Thoracic aorta (tissue), 2 donors: ENCODE measurements at regions not wholly inside any gene's neighbourhood (a gene's known extent, or its start where the extent isn't known, plus 50 kb on each side); places are given as distances from the start of the nearest gene placed in this dataset.

Source experiments
- ATAC-seq: fragments of 150-250 bp; one replicate; pipeline ENCODE4 v1.8.0; 2017; ENCODE audit warnings: low read depth; ENCODE audit not compliant: insufficient number of reproducible peaks, low FRiP score
- DNase-seq: peaks from one replicate; pipeline ENCODE4 v3.0.0-alpha.2; 2020; ENCODE audit warnings: low spot score
- H3K27ac ChIP-seq, 2 donors: fragments of 200-600 bp; sonication (generic); 1 replicate in 1 of 2; 2 replicates in 1 of 2; pipeline ENCODE4 v1.5.1; 2016; ENCODE audit warnings: mild to moderate bottlenecking in 2 of 2, moderate library complexity in 2 of 2
- H3K27me3 ChIP-seq: fragments of 200-600 bp; sonication (generic); replicated peaks from 2 replicates; pipeline ENCODE4 v1.6.0; 2016; ENCODE audit warnings: mild to moderate bottlenecking; ENCODE audit not compliant: insufficient read depth
- H3K36me3 ChIP-seq: fragments of 200-600 bp; sonication (generic); one replicate; pipeline ENCODE4 v1.5.1; 2016
- H3K4me1 ChIP-seq, 2 donors: fragments of 200-600 bp; sonication (generic); 1 replicate in 1 of 2; 2 replicates in 1 of 2; pipeline versions ENCODE4 v1.5.1 to v1.6.0; 2016; ENCODE audit warnings: low read depth in 2 of 2, mild to moderate bottlenecking in 1 of 2; ENCODE audit not compliant: control insufficient read depth in 1 of 2
- H3K4me3 ChIP-seq: fragments of 200-600 bp; sonication (generic); 2 replicates; pipeline ENCODE4 v1.5.1; 2016; ENCODE audit warnings: mild to moderate bottlenecking
- H3K9me3 ChIP-seq: fragments of 200-600 bp; sonication (generic); 2 replicates; pipeline ENCODE4 v1.5.1; 2016
- CTCF ChIP-seq: fragments of 200-600 bp; sonication (generic); IDR thresholded peaks from one replicate; pipeline ENCODE4 v1.5.1; 2019; ENCODE audit warnings: antibody characterized with exemption

DNA sequence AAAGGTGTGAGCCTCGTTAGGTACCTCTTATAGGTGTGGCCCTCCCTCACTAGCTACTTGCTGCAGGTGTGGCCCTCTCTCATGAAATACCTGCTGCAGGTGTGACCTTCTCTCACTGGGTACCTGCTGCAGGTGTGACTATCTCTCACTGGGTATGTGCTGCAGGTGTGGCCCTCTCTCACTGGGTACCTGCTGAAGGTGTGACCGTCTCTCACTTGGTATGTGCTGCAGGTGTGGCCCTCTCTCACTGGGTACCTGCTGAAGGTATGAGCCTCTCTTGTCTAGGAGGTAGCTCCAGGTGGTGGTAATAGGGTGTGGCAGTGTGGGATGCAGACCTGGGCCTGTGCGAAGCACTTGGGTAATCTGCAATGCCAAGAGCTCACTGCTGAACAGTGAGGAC lies 170.7 kb upstream of the PLPP4 start:
- DNase-seq (no peak), ATAC-seq (no peak)
- Histone ChIP-seq H3K27me3 (no peaks in the 10 kb centered on the region), H3K4me1 (no peaks in the 10 kb centered on the region), H3K4me3 (no peak overlapping the region), H3K27ac (no peak overlapping the region), H3K36me3 (no peaks in the 10 kb centered on the region), H3K9me3 (no peaks in the 10 kb centered on the region)
- TF ChIP-seq CTCF = no peak

- Histone ChIP-seq H3K36me3 (no peaks in the 10 kb centered on the region), H3K27ac (no peak overlapping the region), H3K4me1 (no peaks in the 10 kb centered on the region), H3K4me3 (no peak overlapping the region), H3K27me3 (no peaks in the 10 kb centered on the region), H3K9me3 (no peaks in the 10 kb centered on the region)
- no peak for TF ChIP-seq CTCF
- ATAC-seq (no peak), DNase-seq (no peak)
Measured at GRCh38 chr10:120300513-120300912, 156.5 kb upstream of the PLPP4 start.

- ATAC-seq (no peak), DNase-seq (no peak)
- H3K27ac ChIP-seq = no peak overlapping the region
- H3K36me3 ChIP-seq = no peaks in the 10 kb centered on the region
- H3K4me3 ChIP-seq = no peak overlapping the region
- no peaks in the 10 kb centered on the region for H3K27me3 ChIP-seq
- no peaks in the 10 kb centered on the region for H3K9me3 ChIP-seq
- no peak for TF ChIP-seq CTCF
- H3K4me1 ChIP-seq = no peaks in the 10 kb centered on the region
Measured at GRCh38 chr10:120308589-120308988, 148.4 kb upstream of the PLPP4 start.

- no peak for ATAC-seq
- no peak for DNase-seq
- Histone ChIP-seq H3K4me3 (no peak overlapping the region), H3K27me3 (no peaks in the 10 kb centered on the region), H3K36me3 (no peaks in the 10 kb centered on the region), H3K4me1 (no peaks in the 10 kb centered on the region), H3K9me3 (no peaks in the 10 kb centered on the region), H3K27ac (no peak overlapping the region)
- TF ChIP-seq CTCF = no peak
Measured at GRCh38 chr10:120313715-120314114, 143.3 kb upstream of the PLPP4 start.

DNA sequence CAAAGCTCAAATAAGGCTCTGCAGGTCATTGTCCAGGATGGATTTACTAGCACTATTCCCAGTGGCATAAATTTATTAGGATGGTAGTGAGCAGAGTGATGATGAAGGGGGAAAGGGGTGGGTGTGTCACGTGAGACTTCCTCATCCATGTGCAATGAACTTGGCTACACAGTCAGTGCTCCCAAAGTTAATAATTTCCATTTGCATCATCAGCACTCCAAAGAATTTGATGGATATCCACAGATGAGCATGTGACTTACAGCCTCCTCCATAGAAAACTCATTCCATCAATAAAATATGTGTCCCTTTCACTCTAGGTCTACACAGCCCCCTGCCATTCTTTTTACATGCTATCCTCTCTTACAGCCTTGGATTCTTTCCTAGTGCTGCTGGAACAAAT lies 142.6 kb upstream of the PLPP4 start:
- no peak for TF ChIP-seq CTCF
- H3K27me3 ChIP-seq = no peaks in the 10 kb centered on the region
- H3K9me3 ChIP-seq = no peaks in the 10 kb centered on the region
- no peak overlapping the region for H3K4me3 ChIP-seq
- no peak for DNase-seq
- no peaks in the 10 kb centered on the region for H3K36me3 ChIP-seq
- ATAC-seq = no peak
- H3K4me1 ChIP-seq = no peaks in the 10 kb centered on the region
- no peak overlapping the region for H3K27ac ChIP-seq
